Esophagus muscularis mucosa (tissue), 4 donors: ENCODE measurements at regions not wholly inside any gene's neighbourhood (a gene's known extent, or its start where the extent isn't known, plus 50 kb on each side); places are given as distances from the start of the nearest gene placed in this dataset.

Source experiments
- EP300 ChIP-seq: sonication (generic); formaldehyde crosslinking; IDR thresholded peaks from one replicate; pipeline ENCODE4 v1.6.1; 2017; ENCODE audit warnings: antibody characterized with exemption
- POLR2A ChIP-seq: fragments of 450-650 bp; IDR thresholded peaks from one replicate; pipeline ENCODE4 v1.6.1; 2017; ENCODE audit warnings: antibody characterized with exemption, moderate library complexity, mild to moderate bottlenecking, low read depth
- TF ChIP-seq, protein P1 (sequence below), 3 experiments: fragments of 200-600 bp in 2 of 3; fragments of 450-650 bp in 1 of 3; sonication (generic) in 2 of 3; IDR thresholded peaks; one replicate each; pipeline ENCODE4 v1.5.1; 2017 to 2019; ENCODE audit warnings: antibody characterized with exemption in 3 of 3, mild to moderate bottlenecking in 2 of 3, moderate library complexity in 1 of 3

DNA sequence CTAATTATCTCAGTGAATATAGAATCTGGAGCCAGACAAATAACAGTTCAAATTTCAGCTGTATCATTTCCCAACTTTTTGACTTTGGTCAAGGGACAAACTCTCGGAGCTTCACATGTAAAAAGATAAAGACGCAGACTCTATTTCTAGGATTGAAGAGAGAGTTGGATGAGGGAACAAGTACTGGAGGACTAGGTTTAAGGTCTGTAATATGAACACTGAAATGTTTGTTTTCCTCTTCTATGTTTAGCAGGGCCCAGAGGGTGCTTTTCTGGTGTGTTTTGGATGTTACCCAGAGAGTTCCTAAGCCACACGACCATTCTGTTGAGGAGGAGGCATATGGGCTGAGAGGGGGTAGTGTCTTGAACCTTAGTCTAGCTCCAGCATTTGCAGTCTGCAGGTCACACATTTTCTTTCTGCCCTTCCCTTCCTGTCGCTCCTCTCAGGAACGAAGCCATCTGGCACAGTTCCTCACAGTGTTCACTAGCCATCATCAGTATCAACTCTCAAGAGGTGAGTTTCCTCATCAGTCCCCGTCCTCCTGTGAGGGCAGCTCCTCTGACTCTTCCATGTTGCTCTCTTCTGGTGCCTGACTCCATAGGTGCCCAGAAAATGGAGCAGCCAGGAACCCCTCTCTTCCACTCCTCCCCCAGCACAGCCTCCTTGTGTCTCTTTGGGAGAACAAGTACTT is 250.1 kb downstream of the SQOR start:
- TF ChIP-seq, protein P1, sequence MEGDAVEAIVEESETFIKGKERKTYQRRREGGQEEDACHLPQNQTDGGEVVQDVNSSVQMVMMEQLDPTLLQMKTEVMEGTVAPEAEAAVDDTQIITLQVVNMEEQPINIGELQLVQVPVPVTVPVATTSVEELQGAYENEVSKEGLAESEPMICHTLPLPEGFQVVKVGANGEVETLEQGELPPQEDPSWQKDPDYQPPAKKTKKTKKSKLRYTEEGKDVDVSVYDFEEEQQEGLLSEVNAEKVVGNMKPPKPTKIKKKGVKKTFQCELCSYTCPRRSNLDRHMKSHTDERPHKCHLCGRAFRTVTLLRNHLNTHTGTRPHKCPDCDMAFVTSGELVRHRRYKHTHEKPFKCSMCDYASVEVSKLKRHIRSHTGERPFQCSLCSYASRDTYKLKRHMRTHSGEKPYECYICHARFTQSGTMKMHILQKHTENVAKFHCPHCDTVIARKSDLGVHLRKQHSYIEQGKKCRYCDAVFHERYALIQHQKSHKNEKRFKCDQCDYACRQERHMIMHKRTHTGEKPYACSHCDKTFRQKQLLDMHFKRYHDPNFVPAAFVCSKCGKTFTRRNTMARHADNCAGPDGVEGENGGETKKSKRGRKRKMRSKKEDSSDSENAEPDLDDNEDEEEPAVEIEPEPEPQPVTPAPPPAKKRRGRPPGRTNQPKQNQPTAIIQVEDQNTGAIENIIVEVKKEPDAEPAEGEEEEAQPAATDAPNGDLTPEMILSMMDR (IDR thresholded peaks at IDR 0.05): no peak
- TF ChIP-seq POLR2A: no peak
- TF ChIP-seq EP300: no peak
